ENCODE measurements at regions not wholly inside any gene's neighbourhood (a gene's known extent, or its start where the extent isn't known, plus 50 kb on each side); places are given as distances from the start of the nearest gene placed in this dataset.

- no peak for TF ChIP-seq CTCF (IDR thresholded peaks at IDR 0.05; ENCODE audit: unreplicated experiment)
- no peak for DNase-seq (ENCODE audit: low spot score, unreplicated experiment)
- no peaks in the 10 kb centered on the region for H3K4me1 Mint-ChIP-seq (ENCODE audit: low read depth)
- H3K36me3 Mint-ChIP-seq (ENCODE audit: insufficient read depth): no peaks in the 10 kb centered on the region
- H3K27ac Mint-ChIP-seq: no peak overlapping the region
- H3K27me3 Mint-ChIP-seq: peaks cover 9% of the 10 kb centered on the region
- H3K9me3 Mint-ChIP-seq (ENCODE audit: low read depth): no peaks in the 10 kb centered on the region
- no peak overlapping the region for H3K4me3 Mint-ChIP-seq (ENCODE audit: low read depth)
Measured at GRCh38 chr9:80086822-80087345, 515.1 kb downstream of the TLE4 start.

- Mint-ChIP-seq H3K4me3 (ENCODE audit: low read depth) (no peak overlapping the region), H3K9me3 (ENCODE audit: low read depth) (no peaks in the 10 kb centered on the region), H3K4me1 (ENCODE audit: low read depth) (no peaks in the 10 kb centered on the region), H3K27ac (no peak overlapping the region), H3K36me3 (ENCODE audit: insufficient read depth) (no peaks in the 10 kb centered on the region), H3K27me3 (peaks cover 9% of the 10 kb centered on the region)
- TF ChIP-seq CTCF (IDR thresholded peaks at IDR 0.05; ENCODE audit: unreplicated experiment): no peak
- no peak for DNase-seq (ENCODE audit: low spot score, unreplicated experiment)
Measured at GRCh38 chr9:80086386-80086785, 514.6 kb downstream of the TLE4 start.

- no peak for TF ChIP-seq CTCF (IDR thresholded peaks at IDR 0.05; ENCODE audit: unreplicated experiment)
- no peaks in the 10 kb centered on the region for H3K4me1 Mint-ChIP-seq (ENCODE audit: low read depth)
- H3K36me3 Mint-ChIP-seq (ENCODE audit: insufficient read depth): no peaks in the 10 kb centered on the region
- DNase-seq (ENCODE audit: low spot score, unreplicated experiment): no peak
- H3K9me3 Mint-ChIP-seq (ENCODE audit: low read depth): peaks cover 4% of the 10 kb centered on the region
- no peak overlapping the region for H3K27ac Mint-ChIP-seq
- peaks cover 9% of the 10 kb centered on the region for H3K27me3 Mint-ChIP-seq
- no peak overlapping the region for H3K4me3 Mint-ChIP-seq (ENCODE audit: low read depth)
Measured at GRCh38 chr9:80085668-80086067, 513.9 kb downstream of the TLE4 start.

GRCh38 chr9:80082213-80082612 is 510.4 kb downstream of the TLE4 start:
- no peaks in the 10 kb centered on the region for H3K4me1 Mint-ChIP-seq (ENCODE audit: low read depth)
- no peak for TF ChIP-seq CTCF (IDR thresholded peaks at IDR 0.05; ENCODE audit: unreplicated experiment)
- H3K27ac Mint-ChIP-seq: no peak overlapping the region
- peaks cover 8% of the 10 kb centered on the region for H3K27me3 Mint-ChIP-seq
- H3K4me3 Mint-ChIP-seq (ENCODE audit: low read depth): no peak overlapping the region
- H3K9me3 Mint-ChIP-seq (ENCODE audit: low read depth): peaks cover 4% of the 10 kb centered on the region
- no peak for DNase-seq (ENCODE audit: low spot score, unreplicated experiment)
- H3K36me3 Mint-ChIP-seq (ENCODE audit: insufficient read depth): no peaks in the 10 kb centered on the region

GRCh38 chr9:80078826-80079225 is 507.1 kb downstream of the TLE4 start:
- no peaks in the 10 kb centered on the region for H3K36me3 Mint-ChIP-seq (ENCODE audit: insufficient read depth)
- no peak for DNase-seq (ENCODE audit: low spot score, unreplicated experiment)
- H3K27ac Mint-ChIP-seq: no peak overlapping the region
- H3K4me1 Mint-ChIP-seq (ENCODE audit: low read depth): no peaks in the 10 kb centered on the region
- peaks cover 4% of the 10 kb centered on the region for H3K9me3 Mint-ChIP-seq (ENCODE audit: low read depth)
- no peak overlapping the region for H3K4me3 Mint-ChIP-seq (ENCODE audit: low read depth)
- TF ChIP-seq CTCF (IDR thresholded peaks at IDR 0.05; ENCODE audit: unreplicated experiment): no peak
- H3K27me3 Mint-ChIP-seq: peaks cover 16% of the 10 kb centered on the region

All from progenitor cell of endocrine pancreas (in vitro differentiated cells).